ENCODE measurements at regions not wholly inside any gene's neighbourhood (a gene's known extent, or its start where the extent isn't known, plus 50 kb on each side); places are given as distances from the start of the nearest gene placed in this dataset.

GRCh38 chr5:174644436-174644835 lies 79.9 kb upstream of the MSX2 start:
- no peak for ATAC-seq
- no peak for TF ChIP-seq ZNF8 (CRISPR knock-in tag; IDR thresholded peaks at IDR 0.05)
- TF ChIP-seq TOX (CRISPR knock-in tag; IDR thresholded peaks at IDR 0.05; ENCODE audit: borderline replicate concordance): no peak
- TF ChIP-seq CREB5 (CRISPR knock-in tag; IDR thresholded peaks at IDR 0.05; ENCODE audit: low read depth): no peak
- TF ChIP-seq OSR1 (CRISPR knock-in tag; IDR thresholded peaks at IDR 0.05): no peak
- no peak for TF ChIP-seq ZNF70 (CRISPR knock-in tag; IDR thresholded peaks at IDR 0.05)
- TF ChIP-seq BACH2 (CRISPR knock-in tag; IDR thresholded peaks at IDR 0.05; ENCODE audit: borderline replicate concordance): no peak
- no peak for TF ChIP-seq ISL1 (CRISPR knock-in tag; IDR thresholded peaks at IDR 0.05)
- TF ChIP-seq GLIS3 (CRISPR knock-in tag; IDR thresholded peaks at IDR 0.05): no peak

- no peak for ATAC-seq
- TF ChIP-seq BACH2 (CRISPR knock-in tag; IDR thresholded peaks at IDR 0.05; ENCODE audit: borderline replicate concordance): no peak
- TF ChIP-seq PATZ1 (CRISPR knock-in tag; IDR thresholded peaks at IDR 0.05; ENCODE audit: borderline replicate concordance): no peak
- TF ChIP-seq TSHZ2 (CRISPR knock-in tag; IDR thresholded peaks at IDR 0.05): no peak
- no peak for TF ChIP-seq ISL1 (CRISPR knock-in tag; IDR thresholded peaks at IDR 0.05)
- no peak for TF ChIP-seq TOX (CRISPR knock-in tag; IDR thresholded peaks at IDR 0.05; ENCODE audit: borderline replicate concordance)
- TF ChIP-seq GLIS3 (CRISPR knock-in tag; IDR thresholded peaks at IDR 0.05): no peak
- no peak for TF ChIP-seq CSDC2 (CRISPR knock-in tag; IDR thresholded peaks at IDR 0.05)
- no peak for TF ChIP-seq CSRNP3 (CRISPR knock-in tag; IDR thresholded peaks at IDR 0.05)
- no peak for TF ChIP-seq ARNTL (CRISPR knock-in tag; IDR thresholded peaks at IDR 0.05; ENCODE audit: borderline replicate concordance, low read depth)
- TF ChIP-seq POU6F1 (CRISPR knock-in tag; IDR thresholded peaks at IDR 0.05; ENCODE audit: borderline replicate concordance, low read depth): no peak
- no peak for TF ChIP-seq ZNF8 (CRISPR knock-in tag; IDR thresholded peaks at IDR 0.05)
- no peak for TF ChIP-seq TCF4 (CRISPR knock-in tag; IDR thresholded peaks at IDR 0.05; ENCODE audit: borderline replicate concordance)
- TF ChIP-seq ZFP30 (CRISPR knock-in tag; IDR thresholded peaks at IDR 0.05): no peak
Measured at GRCh38 chr5:174644923-174645322, 79.5 kb upstream of the MSX2 start.

GRCh38 chr5:174645677-174646076 lies 78.7 kb upstream of the MSX2 start:
- ATAC-seq: no peak
- TF ChIP-seq CREB5 (CRISPR knock-in tag; IDR thresholded peaks at IDR 0.05; ENCODE audit: low read depth) (no peak), ZFP30 (CRISPR knock-in tag; IDR thresholded peaks at IDR 0.05) (no peak), OSR1 (CRISPR knock-in tag; IDR thresholded peaks at IDR 0.05) (no peak), ISL1 (CRISPR knock-in tag; IDR thresholded peaks at IDR 0.05) (no peak), PATZ1 (CRISPR knock-in tag; IDR thresholded peaks at IDR 0.05; ENCODE audit: borderline replicate concordance) (no peak), TSHZ2 (CRISPR knock-in tag; IDR thresholded peaks at IDR 0.05) (no peak), ZFP3 (CRISPR knock-in tag; IDR thresholded peaks at IDR 0.05) (no peak), BACH2 (CRISPR knock-in tag; IDR thresholded peaks at IDR 0.05; ENCODE audit: borderline replicate concordance) (no peak), PPARA (CRISPR knock-in tag; IDR thresholded peaks at IDR 0.05; ENCODE audit: borderline replicate concordance) (no peak), ZC3H10 (CRISPR knock-in tag; IDR thresholded peaks at IDR 0.05) (no peak), RARB (CRISPR knock-in tag; IDR thresholded peaks at IDR 0.05) (no peak)

Measured in SK-N-SH treated with all-trans-retinoic acid at 6 μM for 48 hours (cell line).